H9 (cell line): ENCODE measurements at regions not wholly inside any gene's neighbourhood (a gene's known extent, or its start where the extent isn't known, plus 50 kb on each side); places are given as distances from the start of the nearest gene placed in this dataset.

Experiments
- DNase-seq: peaks from one replicate; pipeline ENCODE4 v3.0.0-alpha.2; 2017
- H2AFZ ChIP-seq: one replicate; pipeline ENCODE4 v1.6.1; 2013; ENCODE audit warnings: mild to moderate bottlenecking, low read length, control low read depth, moderate library complexity
- H2AK5ac ChIP-seq: 2 replicates; pipeline ENCODE4 v1.6.1; 2013; ENCODE audit warnings: low read length, control low read depth, mixed read lengths; ENCODE audit not compliant: insufficient read length
- H2BK120ac ChIP-seq: one replicate; pipeline ENCODE4 v1.6.1; 2013; ENCODE audit warnings: low read depth, mild to moderate bottlenecking, low read length, control low read depth, inconsistent platforms; ENCODE audit not compliant: poor library complexity, severe bottlenecking
- H2BK12ac ChIP-seq: 2 replicates; pipeline ENCODE4 v1.6.1; 2013; ENCODE audit warnings: low read length, control low read depth, mixed read lengths, low read depth; ENCODE audit not compliant: insufficient read length
- H2BK15ac ChIP-seq: 2 replicates; pipeline ENCODE4 v1.6.1; 2013; ENCODE audit warnings: low read depth, low read length, control low read depth
- H2BK20ac ChIP-seq: one replicate; pipeline ENCODE4 v1.6.1; 2013; ENCODE audit warnings: low read depth, mild to moderate bottlenecking, low read length, control low read depth, inconsistent platforms; ENCODE audit not compliant: poor library complexity, severe bottlenecking
- H2BK5ac ChIP-seq: 2 replicates; pipeline ENCODE4 v1.6.1; 2013; ENCODE audit warnings: low read length, control low read depth, mixed read lengths; ENCODE audit not compliant: insufficient read length
- H3K14ac ChIP-seq: 2 replicates; pipeline ENCODE4 v1.6.1; 2013; ENCODE audit warnings: low read length, control low read depth; ENCODE audit not compliant: insufficient read depth
- H3K18ac ChIP-seq: 2 replicates; pipeline ENCODE4 v1.6.1; 2013; ENCODE audit warnings: low read depth, mild to moderate bottlenecking, mixed read lengths, low read length, control low read depth; ENCODE audit not compliant: insufficient read length
- H3K23ac ChIP-seq: 2 replicates; pipeline ENCODE4 v1.6.1; 2013; ENCODE audit warnings: low read length, control low read depth, mixed read lengths, low read depth; ENCODE audit not compliant: insufficient read length
- H3K23me2 ChIP-seq: 2 replicates; pipeline ENCODE4 v1.6.1; 2013; ENCODE audit warnings: low read depth, mild to moderate bottlenecking, mixed read lengths, low read length, control low read depth; ENCODE audit not compliant: insufficient read length, poor library complexity, severe bottlenecking
- H3K27ac ChIP-seq: 2 replicates; pipeline ENCODE4 v1.5.1; 2013; ENCODE audit warnings: low read length, control low read depth, mixed read lengths, low read depth; ENCODE audit not compliant: insufficient read length
- H3K27me3 ChIP-seq: 2 replicates; pipeline ENCODE4 v1.6.1; 2013; ENCODE audit warnings: low read length, control low read depth, inconsistent platforms; ENCODE audit not compliant: insufficient read depth
- H3K4ac ChIP-seq: 2 replicates; pipeline ENCODE4 v1.6.1; 2013; ENCODE audit warnings: low read depth, mild to moderate bottlenecking, control low read depth, inconsistent platforms, low read length, moderate library complexity
- H3K4me1 ChIP-seq: 2 replicates; pipeline ENCODE4 v1.6.1; 2013; ENCODE audit warnings: low read length, control low read depth, inconsistent platforms; ENCODE audit not compliant: insufficient read depth
- H3K4me2 ChIP-seq: 2 replicates; pipeline ENCODE4 v1.6.1; 2013; ENCODE audit warnings: low read length, control low read depth, mixed read lengths; ENCODE audit not compliant: insufficient read length, insufficient read depth
- H3K56ac ChIP-seq: 2 replicates; pipeline ENCODE4 v1.6.1; 2013; ENCODE audit warnings: low read depth, mild to moderate bottlenecking, mixed read lengths, low read length, control low read depth; ENCODE audit not compliant: insufficient read length
- H3K79me1 ChIP-seq: 2 replicates; pipeline ENCODE4 v1.6.1; 2013; ENCODE audit warnings: low read depth, mild to moderate bottlenecking, moderate library complexity, low read length, control low read depth, inconsistent platforms; ENCODE audit not compliant: insufficient read depth, poor library complexity, severe bottlenecking
- H3K79me2 ChIP-seq: 2 replicates; pipeline ENCODE4 v1.6.1; 2013; ENCODE audit warnings: low read length, control low read depth, inconsistent platforms; ENCODE audit not compliant: insufficient read depth
- H3K9ac ChIP-seq: 2 replicates; pipeline ENCODE4 v1.6.1; 2013; ENCODE audit warnings: low read length, control low read depth, mixed read lengths; ENCODE audit not compliant: insufficient read length; ENCODE audit errors: extremely low read depth
- H3K9me3 ChIP-seq: one replicate; pipeline ENCODE4 v1.6.1; 2013; ENCODE audit warnings: low read depth, low read length, inconsistent platforms; ENCODE audit not compliant: control insufficient read depth
- H3T11ph ChIP-seq: one replicate; pipeline ENCODE4 v1.6.1; 2013; ENCODE audit warnings: mild to moderate bottlenecking, low read length, control low read depth, inconsistent platforms
- H4K20me1 ChIP-seq: one replicate; pipeline ENCODE4 v1.6.1; 2013; ENCODE audit not compliant: control insufficient read depth, insufficient read length, insufficient read depth
- H4K5ac ChIP-seq: 2 replicates; pipeline ENCODE4 v1.6.1; 2013; ENCODE audit warnings: low read depth, mild to moderate bottlenecking, mixed read lengths, low read length, control low read depth; ENCODE audit not compliant: insufficient read length
- H4K8ac ChIP-seq: replicated peaks from 2 replicates; pipeline ENCODE4 v1.6.1; 2013; ENCODE audit warnings: low read length, control low read depth, mixed read lengths, low read depth; ENCODE audit not compliant: insufficient read length
- H4K91ac ChIP-seq: 2 replicates; pipeline ENCODE4 v1.6.1; 2013; ENCODE audit warnings: low read depth, mild to moderate bottlenecking, moderate library complexity, mixed read lengths, low read length, control low read depth; ENCODE audit not compliant: insufficient read length
- H3K27ac Mint-ChIP-seq, 3 experiments: 2 replicates in 2 of 3; 3 replicates in 1 of 3; pipeline ENCODE4 v1.8.0; 2020 to 2021; ENCODE audit warnings: mixed read lengths in 3 of 3, mild to moderate bottlenecking in 1 of 3, moderate library complexity in 1 of 3
- H3K27me3 Mint-ChIP-seq: 2 replicates; pipeline ENCODE4 v1.8.0; 2021; ENCODE audit warnings: low read depth, mild to moderate bottlenecking, moderate library complexity, mixed read lengths
- H3K36me3 Mint-ChIP-seq, 3 experiments: 2 replicates in 2 of 3; 3 replicates in 1 of 3; pipeline ENCODE4 v1.8.0; 2020 to 2021; ENCODE audit warnings: low read depth in 3 of 3, mixed read lengths in 3 of 3; ENCODE audit not compliant: insufficient read depth in 1 of 3
- H3K4me1 Mint-ChIP-seq, 2 experiments: 2 replicates each; pipeline ENCODE4 v1.8.0; 2020; ENCODE audit warnings: mixed read lengths in 2 of 2
- H3K4me3 Mint-ChIP-seq, 2 experiments: 2 replicates in 1 of 2; 3 replicates in 1 of 2; pipeline ENCODE4 v1.8.0; 2020 to 2021; ENCODE audit warnings: mild to moderate bottlenecking in 2 of 2, mixed read lengths in 2 of 2, moderate library complexity in 1 of 2
- H3K9me3 Mint-ChIP-seq, 2 experiments: 2 replicates in 1 of 2; 3 replicates in 1 of 2; pipeline ENCODE4 v1.8.0; 2020; ENCODE audit warnings: mild to moderate bottlenecking in 2 of 2, mixed read lengths in 2 of 2, moderate library complexity in 1 of 2
- WGBS: extraction: QIAGEN DNeasy Blood & Tissue Kit; methylation state at CpG from one replicate; pipeline ENCODE4 v1.1.7; 2013; ENCODE audit warnings: missing lambda C conversion rate, low lambda C conversion rate, mixed read lengths; ENCODE audit not compliant: insufficient read length; ENCODE audit errors: extremely low coverage; 5-methylcytosine and 5-hydroxymethylcytosine counted together
- TF ChIP-seq, protein P1 (sequence below): fragments of 200-600 bp; sonication (generic); conservative IDR thresholded peaks from 3 replicates; pipeline ENCODE4 v1.8.0; 2021; ENCODE audit warnings: antibody characterized with exemption, mild to moderate bottlenecking

DNA sequence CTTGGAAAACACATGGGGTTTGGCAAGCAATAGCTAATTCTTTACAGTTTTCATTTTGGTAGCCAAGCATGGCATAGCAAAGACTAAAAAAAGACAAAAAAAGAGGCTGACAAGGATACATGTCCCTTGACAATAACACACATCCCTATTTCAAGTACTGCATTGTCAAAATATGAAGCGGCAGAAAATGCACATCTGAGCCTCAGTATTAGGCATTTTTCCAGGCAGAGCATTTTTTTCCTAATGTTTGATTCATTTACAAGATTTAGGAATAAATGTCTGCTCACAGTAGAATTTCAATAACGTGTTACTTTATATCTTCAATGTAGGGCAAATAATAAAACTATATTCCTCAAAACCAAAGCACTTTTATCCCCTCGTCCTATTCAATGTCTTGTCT lies 216.3 kb upstream of the PCDH18 start:
- H2BK5ac ChIP-seq: no peak overlapping the region
- H3K27ac ChIP-seq: no peak overlapping the region
- no peak overlapping the region for H2AK5ac ChIP-seq
- no peaks in the 10 kb centered on the region for H3K9me3 ChIP-seq
- H3K4ac ChIP-seq: no peak overlapping the region
- no peak overlapping the region for H2BK20ac ChIP-seq
- H3K79me2 ChIP-seq: no peaks in the 10 kb centered on the region
- H2BK120ac ChIP-seq: no peak overlapping the region
- no peak for DNase-seq
- no peaks in the 10 kb centered on the region for H3K27me3 ChIP-seq
- no peak overlapping the region for H4K8ac ChIP-seq
- H3K4me1 ChIP-seq: no peaks in the 10 kb centered on the region
- H4K20me1 ChIP-seq: no peaks in the 10 kb centered on the region
- Mint-ChIP-seq H3K9me3 (no peaks in the 10 kb centered on the region), H3K4me1 (peaks cover 8 to 10% of the 10 kb centered on the region in 2 experiments), H3K27ac (no peak overlapping the region), H3K27me3 (no peaks in the 10 kb centered on the region), H3K36me3 (no peaks in the 10 kb centered on the region), H3K4me3 (no peak overlapping the region)
- no peak overlapping the region for H3K4me2 ChIP-seq
- WGBS: no CpG with 5 or more reads among the region's 3 CpGs
- H2BK12ac ChIP-seq: no peak overlapping the region
- H3K18ac ChIP-seq: no peak overlapping the region
- no peaks in the 10 kb centered on the region for H3K79me1 ChIP-seq
- no peak overlapping the region for H4K5ac ChIP-seq
- H4K91ac ChIP-seq: no peak overlapping the region
- no peak overlapping the region for H3K9ac ChIP-seq
- no peak overlapping the region for H3K23ac ChIP-seq
- no peaks in the 10 kb centered on the region for H3K23me2 ChIP-seq
- TF ChIP-seq, protein P1, sequence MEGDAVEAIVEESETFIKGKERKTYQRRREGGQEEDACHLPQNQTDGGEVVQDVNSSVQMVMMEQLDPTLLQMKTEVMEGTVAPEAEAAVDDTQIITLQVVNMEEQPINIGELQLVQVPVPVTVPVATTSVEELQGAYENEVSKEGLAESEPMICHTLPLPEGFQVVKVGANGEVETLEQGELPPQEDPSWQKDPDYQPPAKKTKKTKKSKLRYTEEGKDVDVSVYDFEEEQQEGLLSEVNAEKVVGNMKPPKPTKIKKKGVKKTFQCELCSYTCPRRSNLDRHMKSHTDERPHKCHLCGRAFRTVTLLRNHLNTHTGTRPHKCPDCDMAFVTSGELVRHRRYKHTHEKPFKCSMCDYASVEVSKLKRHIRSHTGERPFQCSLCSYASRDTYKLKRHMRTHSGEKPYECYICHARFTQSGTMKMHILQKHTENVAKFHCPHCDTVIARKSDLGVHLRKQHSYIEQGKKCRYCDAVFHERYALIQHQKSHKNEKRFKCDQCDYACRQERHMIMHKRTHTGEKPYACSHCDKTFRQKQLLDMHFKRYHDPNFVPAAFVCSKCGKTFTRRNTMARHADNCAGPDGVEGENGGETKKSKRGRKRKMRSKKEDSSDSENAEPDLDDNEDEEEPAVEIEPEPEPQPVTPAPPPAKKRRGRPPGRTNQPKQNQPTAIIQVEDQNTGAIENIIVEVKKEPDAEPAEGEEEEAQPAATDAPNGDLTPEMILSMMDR: no peak
- H3T11ph ChIP-seq: no peak overlapping the region
- no peak overlapping the region for H2BK15ac ChIP-seq
- H3K14ac ChIP-seq: no peak overlapping the region
- no peak overlapping the region for H2AFZ ChIP-seq
- no peak overlapping the region for H3K56ac ChIP-seq
